ENCODE measurements at regions not wholly inside any gene's neighbourhood (a gene's known extent, or its start where the extent isn't known, plus 50 kb on each side); places are given as distances from the start of the nearest gene placed in this dataset.
"Not testable (repeated sequence)": the region's sequence is repeated elsewhere in the genome, so short reads cannot be mapped to it uniquely, and the experiment has no call there.

DNA sequence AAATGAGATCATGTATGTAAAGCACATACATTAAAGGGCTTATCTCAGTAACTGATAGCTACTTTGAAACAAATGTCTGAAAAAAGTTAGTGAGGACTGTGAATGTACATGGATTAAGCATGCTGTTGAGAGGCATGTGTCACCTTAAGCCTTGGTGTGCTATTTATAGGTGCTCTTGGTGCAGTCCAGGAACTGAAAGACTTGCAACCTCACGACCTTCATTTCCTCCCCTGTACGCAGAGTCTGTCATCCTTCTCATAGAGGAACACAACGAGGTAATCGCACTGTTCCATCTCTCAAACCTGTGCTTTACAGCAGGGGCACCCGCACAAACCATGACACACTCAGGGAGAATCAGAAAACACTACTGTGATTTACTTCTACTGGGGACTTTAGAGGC lies 65.6 kb downstream of the UFM1 start:
- DNase-seq: no peak

- DNase-seq: no peak
Measured at GRCh38 chr13:38417241-38417640, 67.6 kb downstream of the UFM1 start.

DNA sequence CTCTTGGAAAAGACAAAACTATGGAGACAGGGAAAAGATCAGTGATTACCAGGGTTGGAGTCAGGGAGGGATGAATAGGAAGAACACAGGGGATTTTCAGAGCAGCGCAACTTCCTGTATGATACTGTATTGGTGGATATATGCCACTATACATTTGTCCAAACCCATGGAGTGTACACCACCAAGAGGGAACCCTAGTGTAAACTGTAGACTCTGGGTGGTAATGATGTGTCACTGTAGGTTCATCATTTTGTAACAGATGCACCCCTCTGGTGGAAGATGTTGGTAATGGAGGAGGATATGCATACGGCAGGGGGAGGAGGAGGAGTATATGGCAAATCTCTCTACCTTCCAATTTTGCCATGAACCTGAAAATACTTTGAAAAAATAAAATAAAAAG lies 68.1 kb downstream of the UFM1 start:
- DNase-seq: no peak

DNA sequence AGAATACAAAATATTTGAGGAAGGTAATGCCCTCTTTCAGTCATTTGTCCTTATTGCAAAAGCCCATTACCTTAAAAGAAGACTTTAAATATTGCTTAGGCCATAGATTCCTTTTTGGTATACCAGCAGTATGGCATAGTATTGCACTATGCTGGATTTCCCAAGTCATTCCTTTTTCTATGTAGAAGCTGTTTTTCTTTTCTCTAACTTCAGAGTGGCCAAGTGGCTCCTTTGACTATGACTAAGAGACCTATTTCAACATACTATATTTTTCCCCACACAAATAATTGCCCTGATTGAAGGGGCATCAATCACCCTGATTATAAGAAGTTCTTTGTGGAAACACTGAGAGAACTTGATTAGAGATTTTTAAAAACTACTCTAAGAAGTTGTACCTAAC lies 68.6 kb downstream of the UFM1 start:
- DNase-seq: no peak

GRCh38 chr13:38419312-38419873 lies 69.7 kb downstream of the UFM1 start:
- no peak for DNase-seq

DNA sequence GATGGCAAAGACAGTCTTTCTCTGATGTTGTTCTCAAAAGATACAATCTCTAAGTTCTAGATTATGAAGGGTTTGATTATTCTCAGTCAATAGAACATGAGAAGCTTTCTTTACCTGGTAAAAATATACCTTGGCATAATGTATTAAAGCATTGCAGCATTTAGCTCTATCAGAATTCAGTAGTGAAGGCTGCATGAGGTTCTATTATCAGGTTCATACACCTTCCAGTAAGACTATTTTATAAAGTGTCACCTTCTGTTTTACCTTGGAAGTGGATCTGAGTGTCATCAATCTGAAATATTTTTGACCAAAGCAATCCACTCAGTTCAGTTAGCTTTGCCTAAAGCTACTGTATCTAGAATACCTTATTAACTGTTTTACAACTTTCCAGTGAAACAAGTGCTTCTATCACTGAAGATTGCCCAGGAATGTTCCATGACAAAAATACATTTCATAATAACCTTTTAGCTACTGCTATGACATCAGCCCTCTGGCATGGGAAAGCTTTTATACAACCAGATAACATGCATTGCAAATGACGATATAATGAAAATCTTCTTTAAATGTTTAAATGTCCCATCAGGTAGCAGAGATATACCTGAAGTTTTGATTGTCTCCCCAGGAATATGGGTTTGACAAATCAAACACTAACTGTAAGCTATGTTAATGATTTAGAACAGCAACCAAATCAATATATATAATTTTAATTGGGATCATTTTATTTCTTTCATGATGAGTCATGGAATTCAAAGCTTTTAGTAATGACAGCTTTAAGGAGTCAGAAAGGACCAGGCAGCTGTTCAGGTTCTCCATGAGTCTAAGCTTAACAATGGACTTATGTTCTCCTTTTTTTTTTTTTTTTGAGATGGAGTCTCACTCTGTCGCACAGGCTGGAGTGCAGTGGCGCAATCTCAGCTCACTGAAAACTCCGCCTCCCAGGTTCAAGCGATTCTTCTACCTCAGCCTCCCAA lies 72.2 kb downstream of the UFM1 start:
- no peak for DNase-seq

- DNase-seq: no peak
Measured at GRCh38 chr13:38429916-38430315, 80.3 kb downstream of the UFM1 start.

DNA sequence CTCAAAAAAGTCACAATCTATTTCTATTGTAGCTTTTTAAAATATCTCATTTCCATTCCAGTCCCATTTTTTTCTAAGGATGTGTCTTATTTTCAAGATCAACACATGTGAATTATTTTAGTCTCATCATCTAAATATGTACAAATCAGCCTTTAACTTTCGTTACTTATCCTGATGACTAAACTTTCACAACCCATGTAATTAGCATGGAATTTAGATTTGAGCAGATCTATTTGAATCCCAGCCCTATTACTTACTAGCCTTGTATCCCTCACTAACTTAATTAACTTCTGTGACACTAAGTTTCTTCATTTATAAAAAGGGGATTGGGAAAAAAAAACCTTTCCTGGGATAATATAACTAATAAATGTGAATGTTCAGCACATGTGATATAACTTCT lies 81.1 kb downstream of the UFM1 start:
- no peak for DNase-seq

DNA sequence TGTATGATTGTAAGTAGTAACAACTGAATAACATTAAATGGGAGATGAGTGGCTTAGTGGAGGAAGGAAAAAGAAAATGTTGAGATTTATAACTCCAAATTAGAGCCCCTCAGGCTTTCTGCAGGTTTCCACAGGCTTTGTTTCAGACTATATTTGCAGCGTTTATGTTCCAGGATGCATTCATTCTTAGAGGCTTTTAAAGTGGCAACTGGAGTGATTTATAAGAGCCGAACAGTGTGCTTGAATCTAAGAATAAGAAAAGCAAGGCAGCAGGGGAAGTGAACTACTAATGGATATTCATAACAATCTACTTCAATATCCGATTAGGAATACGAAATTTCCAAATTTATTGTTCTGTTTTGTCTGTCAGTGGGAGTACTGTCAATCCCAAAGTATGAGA lies 91.0 kb downstream of the UFM1 start:
- DNase-seq: no peak

- DNase-seq: no peak
Measured at GRCh38 chr13:38444904-38445303, 95.3 kb downstream of the UFM1 start.

- no peak for DNase-seq
Measured at GRCh38 chr13:38452656-38453055, 103.0 kb downstream of the UFM1 start.

- DNase-seq: no peak
Measured at GRCh38 chr13:38462605-38463004, 113.0 kb downstream of the UFM1 start.

GRCh38 chr13:38463048-38463447 lies 113.4 kb downstream of the UFM1 start:
- no peak for DNase-seq

DNA sequence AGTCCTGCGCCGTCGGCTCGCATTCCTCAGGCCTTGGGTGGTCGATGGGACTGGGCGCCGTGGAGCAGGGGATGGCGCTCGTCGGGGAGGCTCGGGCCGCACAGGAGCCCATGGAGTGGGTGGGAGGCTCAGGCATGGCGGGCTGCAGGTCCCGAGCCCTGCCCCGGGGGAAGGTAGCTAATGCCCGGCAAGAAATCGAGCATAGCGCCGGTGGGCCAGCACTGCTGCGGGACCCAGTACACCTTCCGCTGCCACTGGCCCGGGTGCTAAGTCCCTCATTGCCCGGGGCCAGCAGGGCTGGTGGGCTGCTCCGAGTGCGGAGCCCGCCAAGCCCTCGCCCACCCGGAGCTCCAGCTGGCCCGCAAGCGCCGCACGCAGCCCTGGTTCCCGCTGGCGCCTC lies 122.8 kb downstream of the UFM1 start:
- not testable (repeated sequence) for DNase-seq

DNA sequence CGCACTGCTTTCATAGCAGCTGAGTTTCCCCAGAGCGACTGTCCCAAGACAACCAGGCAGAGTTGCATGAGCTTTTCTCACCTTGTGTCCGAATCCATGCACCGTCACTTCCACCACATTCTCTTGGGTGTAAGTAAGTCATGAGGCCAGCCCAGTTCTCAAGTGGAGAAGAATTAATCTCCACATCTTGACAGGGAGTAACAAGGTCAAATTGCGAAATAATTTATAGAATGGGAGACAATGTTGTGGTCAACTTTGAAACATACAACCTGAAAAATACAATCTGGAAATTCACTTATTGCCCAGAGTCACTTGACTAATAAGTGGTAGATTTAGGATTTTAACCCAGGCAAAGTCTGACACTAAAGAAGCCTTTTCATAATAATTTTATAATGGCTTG lies 123.7 kb downstream of the UFM1 start:
- no peak for DNase-seq

DNA sequence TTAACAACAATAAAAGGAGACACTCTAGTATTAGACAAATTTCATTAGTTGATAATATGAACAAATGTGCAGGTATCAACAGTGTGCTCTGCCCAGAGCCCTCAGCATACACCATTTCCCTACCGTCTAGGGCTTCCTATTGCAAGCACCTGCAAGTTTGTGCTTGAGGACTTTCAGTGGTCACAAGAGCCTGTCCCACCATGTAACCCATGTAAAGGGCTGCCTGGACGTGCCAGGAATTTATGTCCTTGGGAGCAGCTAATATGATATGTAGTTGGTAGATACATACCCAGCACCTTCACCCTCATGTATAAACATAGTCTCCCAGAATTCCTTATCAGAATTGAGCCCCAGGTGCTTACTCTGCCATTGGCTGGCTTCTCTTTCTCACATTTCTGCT lies 128.0 kb downstream of the UFM1 start:
- no peak for DNase-seq

- no peak for DNase-seq
Measured at GRCh38 chr13:38483623-38484022, 134.0 kb downstream of the UFM1 start.

DNA sequence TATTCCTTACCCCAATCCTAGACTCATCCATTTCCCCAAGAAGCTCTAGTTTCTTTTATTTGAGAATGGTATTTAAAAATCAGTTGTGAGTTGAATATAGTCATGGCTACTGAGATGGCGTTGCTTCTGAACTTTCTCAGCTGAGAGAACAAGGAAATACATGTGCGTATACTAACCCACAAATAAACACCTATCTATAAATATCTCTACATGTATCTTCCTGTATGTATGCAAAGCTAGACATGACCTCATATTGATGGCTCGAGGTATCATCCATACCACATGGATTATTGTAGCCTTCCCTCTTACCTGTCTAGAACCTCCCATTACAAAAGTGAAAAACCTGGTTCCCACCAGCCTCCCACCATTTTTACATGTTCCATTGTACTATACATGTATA lies 141.0 kb downstream of the UFM1 start:
- no peak for DNase-seq

GRCh38 chr13:38494445-38494844 lies 144.8 kb downstream of the UFM1 start:
- no peak for DNase-seq

DNA sequence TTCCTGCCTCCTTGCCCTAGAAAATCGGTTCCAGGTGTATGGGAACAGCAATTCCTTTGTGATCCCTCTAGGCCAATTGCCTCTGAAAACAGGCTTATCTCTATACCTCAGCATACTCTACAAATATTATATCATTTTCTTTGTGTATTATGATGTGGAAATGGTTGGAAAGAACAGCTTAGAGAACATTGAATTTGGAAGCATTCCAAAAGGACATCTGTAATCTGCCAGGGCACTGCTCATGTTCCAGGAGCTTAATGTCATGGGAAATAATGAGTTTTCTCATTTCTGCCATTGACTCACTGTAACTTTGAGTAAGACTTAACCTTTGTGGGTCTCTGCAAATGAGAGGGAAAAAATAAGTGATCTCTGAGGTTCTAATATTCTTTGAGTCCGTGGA lies 147.3 kb downstream of the UFM1 start:
- DNase-seq: no peak

DNA sequence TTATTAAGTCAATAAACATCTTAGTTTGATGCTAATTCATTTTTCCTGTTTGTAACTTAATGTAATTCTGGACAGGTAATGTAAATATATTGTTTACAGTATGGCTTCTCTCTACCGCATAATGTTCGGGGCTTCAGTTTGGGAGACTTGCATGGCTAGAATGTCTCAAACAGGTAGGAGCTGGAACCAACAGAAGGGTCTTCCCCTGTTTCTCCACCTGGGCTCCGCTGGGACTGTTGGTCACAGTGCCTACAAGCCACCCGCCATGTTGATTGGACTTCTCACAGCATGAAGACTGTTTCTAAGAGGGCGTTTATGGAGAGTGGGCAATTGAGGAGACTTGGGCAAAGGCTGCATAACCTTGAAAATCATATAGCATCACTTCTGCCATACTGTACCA lies 148.6 kb downstream of the UFM1 start:
- no peak for DNase-seq

DNA sequence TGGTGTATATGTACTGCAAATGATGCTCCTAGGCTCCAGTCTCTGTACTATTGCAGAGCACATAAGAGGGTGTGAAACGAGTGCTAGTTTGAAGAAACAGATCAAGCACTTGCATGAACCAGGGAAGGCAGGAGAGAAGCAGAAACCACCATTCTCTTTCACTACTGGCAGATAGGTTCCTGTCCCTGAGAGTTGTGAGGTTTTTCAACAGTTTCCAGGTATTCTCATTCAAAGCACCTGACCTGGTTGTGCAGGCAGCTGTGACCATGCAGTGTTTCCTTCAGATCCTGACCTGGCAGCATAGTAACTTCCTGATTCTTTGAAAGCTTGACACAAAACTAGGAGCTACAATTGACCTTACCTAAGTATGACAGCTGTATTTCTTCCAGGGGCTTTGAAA lies 164.9 kb downstream of the UFM1 start:
- no peak for DNase-seq

GRCh38 chr13:38518328-38518727 lies 168.5 kb upstream of the FREM2 start:
- no peak for DNase-seq

GRCh38 chr13:38519229-38519911 lies 167.5 kb upstream of the FREM2 start:
- no peak for DNase-seq

All from NCI-H1048 (cell line).